GM18909 (cell line): ENCODE measurements at regions not wholly inside any gene's neighbourhood (a gene's known extent, or its start where the extent isn't known, plus 50 kb on each side); places are given as distances from the start of the nearest gene placed in this dataset.

Experiments
- ATAC-seq: cut with Tn5 transposase; IDR thresholded peaks from one replicate; pipeline ENCODE4 v1.9.1; 2021; ENCODE audit warnings: mild to moderate bottlenecking; ENCODE audit not compliant: unreplicated experiment, poor library complexity

DNA sequence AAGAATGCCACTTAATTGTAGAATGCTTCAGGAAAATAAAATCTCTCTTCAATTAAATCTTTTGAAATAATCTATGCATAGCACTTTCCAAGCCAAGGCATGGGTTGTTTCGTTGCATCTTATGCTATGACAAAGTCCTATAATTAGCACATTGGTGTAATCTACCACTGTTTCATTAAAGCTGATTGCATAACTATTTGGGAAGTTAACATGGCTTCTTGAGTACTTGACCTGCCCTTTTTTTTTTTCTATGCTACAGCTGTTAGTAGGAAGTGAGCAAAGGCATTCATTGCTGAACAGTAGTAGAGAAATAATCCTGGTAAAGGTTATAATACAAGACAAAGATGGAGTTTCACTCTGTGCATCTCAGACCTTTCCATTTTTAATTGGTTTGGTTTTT lies 557.2 kb upstream of the CELF2 start:
- no peak for ATAC-seq

- no peak for ATAC-seq
Observed at GRCh38 chr10:10462151-10462941, 555.3 kb upstream of the CELF2 start.

DNA sequence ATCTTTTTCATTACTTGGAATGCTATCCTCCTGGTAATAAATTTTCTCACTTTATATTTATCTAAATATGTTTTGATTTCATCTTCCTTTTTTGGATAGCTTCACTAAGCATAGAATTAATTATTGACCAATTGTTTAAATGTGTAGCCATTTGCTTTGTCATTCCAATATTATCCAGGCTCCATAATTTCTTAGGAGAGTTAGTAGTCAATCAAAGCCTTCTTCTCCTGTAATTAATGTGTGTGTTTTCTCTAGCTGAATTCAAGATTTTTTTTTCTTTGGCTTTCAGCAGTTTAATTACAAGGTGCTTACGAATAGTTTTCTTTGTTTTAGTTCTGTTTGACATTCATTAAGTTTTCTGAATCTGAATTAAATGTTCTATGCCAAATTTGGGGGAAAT lies 545.9 kb upstream of the CELF2 start:
- no peak for ATAC-seq

GRCh38 chr10:10475812-10476211 lies 541.9 kb upstream of the CELF2 start:
- ATAC-seq = no peak

- no peak for ATAC-seq
Observed at GRCh38 chr10:10477844-10478243, 539.8 kb upstream of the CELF2 start.

DNA sequence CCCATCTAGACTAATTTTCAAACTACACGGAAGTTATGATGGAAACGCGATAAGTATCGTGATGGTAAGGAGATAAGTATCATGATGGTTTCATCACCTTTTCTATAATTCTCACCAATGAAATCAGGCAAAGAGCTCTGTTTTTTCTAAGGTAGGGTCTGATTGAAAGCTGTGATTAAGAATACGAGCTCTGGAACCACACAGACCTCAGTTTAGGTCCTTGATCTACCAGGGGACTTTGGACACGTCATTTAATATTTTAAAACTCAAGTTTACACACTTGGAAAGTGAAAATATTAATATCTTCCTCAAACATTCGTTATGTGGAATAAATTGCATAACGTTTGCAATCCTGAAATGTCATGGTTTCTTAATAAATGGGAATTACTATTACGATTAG lies 538.2 kb upstream of the CELF2 start:
- no peak for ATAC-seq

DNA sequence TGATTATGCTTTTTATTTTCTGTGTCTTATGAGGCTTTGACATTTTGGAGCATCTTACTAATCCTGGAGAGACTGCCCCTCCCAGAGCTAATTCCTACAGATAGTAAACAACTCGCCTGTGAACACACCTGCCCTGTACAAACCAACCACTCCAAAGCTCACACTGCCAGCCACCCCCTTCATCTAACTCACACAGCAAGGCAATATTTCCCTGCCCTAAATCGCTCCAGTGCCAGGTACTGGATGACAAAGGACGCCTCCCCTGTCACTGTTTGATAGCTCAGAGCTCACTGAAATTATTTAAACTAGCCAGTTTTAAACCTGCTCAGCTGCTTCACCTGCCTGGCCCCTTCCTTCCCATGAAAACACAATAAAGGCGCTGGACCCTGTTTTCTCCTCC lies 535.1 kb upstream of the CELF2 start:
- no peak for ATAC-seq

DNA sequence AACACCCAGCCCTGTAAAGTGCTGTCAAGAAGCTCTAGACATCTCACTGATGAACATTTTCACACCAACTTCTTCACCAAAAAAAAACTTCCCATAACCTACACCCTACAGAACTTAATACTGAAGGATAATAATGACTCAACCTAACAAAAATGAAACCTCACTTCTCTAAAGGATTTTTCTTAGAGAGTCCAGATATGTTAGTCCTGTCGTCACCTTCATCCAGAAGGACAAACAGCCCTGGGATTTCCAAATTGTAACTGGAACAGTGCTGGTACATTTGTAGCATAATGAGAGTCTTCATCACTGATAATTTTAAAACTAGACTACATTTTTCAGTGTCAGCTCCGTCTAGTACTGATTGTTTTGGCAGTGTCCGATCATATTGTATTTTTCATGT lies 528.6 kb upstream of the CELF2 start:
- no peak for ATAC-seq

GRCh38 chr10:10489805-10490571 lies 527.7 kb upstream of the CELF2 start:
- no peak for ATAC-seq

- no peak for ATAC-seq
Observed at GRCh38 chr10:10490581-10490980, 527.1 kb upstream of the CELF2 start.

DNA sequence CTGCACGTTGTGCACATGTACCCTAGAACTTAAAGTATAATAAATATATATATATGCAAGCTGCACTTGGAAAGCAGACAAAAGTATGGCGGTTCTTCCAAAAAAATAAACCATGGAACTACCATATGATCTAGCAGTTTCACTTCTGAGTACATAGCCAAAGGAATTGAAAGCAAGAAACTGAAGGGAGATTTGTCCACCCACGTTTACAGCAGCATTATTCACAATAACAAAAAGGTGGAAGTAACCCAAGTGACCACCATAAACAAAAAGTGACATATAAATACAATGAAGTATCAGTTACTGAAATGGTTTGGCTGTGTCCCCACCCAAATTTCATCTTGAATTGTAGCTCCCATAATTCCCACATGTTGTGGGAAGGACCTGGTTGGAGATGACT lies 525.3 kb upstream of the CELF2 start:
- no peak for ATAC-seq

DNA sequence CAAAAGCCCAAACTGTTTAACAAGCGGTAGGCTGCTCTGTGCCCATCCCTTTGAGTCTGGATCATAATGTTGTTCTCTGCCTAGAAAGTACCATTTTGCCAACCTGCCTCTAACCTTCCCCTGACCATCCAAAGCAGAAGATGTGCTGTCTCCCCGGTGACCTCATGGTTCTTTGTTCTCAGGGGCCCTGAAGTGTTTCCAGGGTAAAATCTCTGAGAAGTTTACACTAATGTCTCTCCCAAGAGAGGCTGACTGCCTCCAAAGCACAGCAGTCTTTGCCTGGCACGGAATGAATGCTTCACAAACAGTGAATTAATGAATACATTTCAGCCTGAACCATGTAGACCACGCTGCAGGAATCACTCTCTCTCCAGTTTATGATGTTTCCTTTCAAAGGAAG lies 523.8 kb upstream of the CELF2 start:
- no peak for ATAC-seq

- ATAC-seq = no peak
Observed at GRCh38 chr10:10497245-10497644, 520.4 kb upstream of the CELF2 start.

DNA sequence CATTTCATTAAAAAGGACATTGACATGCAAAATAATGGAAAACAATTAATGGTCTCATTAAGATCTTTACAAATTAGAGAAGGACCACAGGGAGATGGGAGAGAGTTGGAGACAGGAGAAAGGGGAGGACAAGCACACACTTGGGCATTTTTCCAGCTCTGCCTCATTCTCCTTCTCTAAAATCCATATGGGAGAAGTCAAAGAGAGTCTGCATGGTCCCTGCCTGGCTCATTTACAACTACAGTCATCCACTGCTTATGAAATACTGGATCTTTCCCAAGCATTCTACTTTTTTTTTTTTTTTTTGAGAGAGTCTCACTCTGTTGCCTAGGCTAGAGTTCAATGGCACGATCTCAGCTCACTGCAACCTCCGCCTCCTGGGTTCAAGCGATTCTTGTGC lies 518.9 kb upstream of the CELF2 start:
- ATAC-seq = no peak

DNA sequence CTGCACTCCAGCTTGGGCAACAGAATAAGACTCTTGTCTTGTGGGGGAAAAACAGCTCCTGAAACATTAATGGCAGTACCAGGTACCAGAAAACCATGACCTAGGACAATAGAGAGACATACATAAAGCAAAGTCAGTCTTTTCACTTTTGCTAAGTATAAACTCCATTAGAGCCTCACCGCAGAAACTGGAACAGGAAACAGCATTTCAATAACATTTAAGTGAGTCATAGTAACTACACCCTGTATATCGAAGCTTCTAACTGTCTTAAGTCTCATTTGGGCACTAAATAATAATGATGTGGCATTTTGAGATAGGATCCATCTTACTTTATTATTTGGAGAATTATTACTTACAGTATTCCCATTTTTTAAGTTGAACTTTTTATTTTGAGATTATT lies 517.8 kb upstream of the CELF2 start:
- no peak for ATAC-seq

GRCh38 chr10:10500937-10501336 lies 516.7 kb upstream of the CELF2 start:
- ATAC-seq = no peak

DNA sequence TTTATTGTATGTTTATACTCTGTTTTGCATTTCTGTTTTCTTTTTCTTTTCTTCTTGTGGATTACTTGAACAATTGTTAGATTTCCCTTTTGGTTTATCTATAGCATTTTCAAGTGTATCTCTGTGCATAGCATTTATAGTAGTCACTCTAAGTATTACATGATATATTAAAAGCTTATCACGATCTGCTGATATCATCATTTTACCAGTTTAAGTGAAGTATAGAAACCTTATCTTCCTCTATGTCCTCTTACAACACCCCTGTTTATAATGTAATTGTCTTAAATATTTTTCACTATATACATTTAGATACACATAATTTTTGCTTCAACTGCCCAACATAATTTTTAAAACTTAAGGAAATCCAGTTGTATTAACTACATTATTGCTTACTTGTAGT lies 513.9 kb upstream of the CELF2 start:
- no peak for ATAC-seq

GRCh38 chr10:10508211-10508610 lies 509.5 kb upstream of the CELF2 start:
- no peak for ATAC-seq

GRCh38 chr10:10510179-10510578 lies 507.5 kb upstream of the CELF2 start:
- no peak for ATAC-seq

DNA sequence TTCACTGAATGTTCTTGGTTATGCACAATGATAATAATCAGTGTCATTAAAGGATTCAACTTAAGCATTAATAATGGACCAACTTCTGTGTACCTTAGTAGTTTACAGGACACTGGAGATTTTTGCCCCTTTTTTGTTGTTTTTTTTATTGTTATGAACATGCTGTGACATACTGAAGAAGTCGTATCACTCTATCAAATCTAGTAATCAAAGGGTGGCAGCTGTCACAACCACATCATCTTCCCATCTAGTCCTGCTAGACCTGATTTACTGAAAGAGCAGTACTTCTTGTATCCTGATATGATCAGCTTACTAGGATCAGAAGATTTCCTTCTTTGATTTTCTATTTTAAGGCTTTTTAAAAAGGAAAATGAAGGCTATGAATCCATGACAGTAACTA lies 504.6 kb upstream of the CELF2 start:
- no peak for ATAC-seq

GRCh38 chr10:10513898-10514297 lies 503.8 kb upstream of the CELF2 start:
- ATAC-seq = no peak

- no peak for ATAC-seq
Observed at GRCh38 chr10:10514797-10515196, 502.9 kb upstream of the CELF2 start.
